NT2/D1 (cell line): ENCODE measurements at regions not wholly inside any gene's neighbourhood (a gene's known extent, or its start where the extent isn't known, plus 50 kb on each side); places are given as distances from the start of the nearest gene placed in this dataset.
"Not testable (repeated sequence)": the region's sequence is repeated elsewhere in the genome, so short reads cannot be mapped to it uniquely, and the experiment has no call there.

Experiments used
- SUZ12 ChIP-seq: IDR thresholded peaks from 2 replicates; pipeline ENCODE4 v1.6.1; 2011; ENCODE audit not compliant: insufficient read length, insufficient read depth; ENCODE audit errors: extremely low read depth
- YY1 ChIP-seq: IDR thresholded peaks from 2 replicates; pipeline ENCODE4 v1.6.1; 2011; ENCODE audit not compliant: insufficient read length, insufficient read depth

GRCh38 chr2:146403546-146404160 is 1441.2 kb upstream of the ACVR2A start:
- not testable (repeated sequence) for TF ChIP-seq YY1, SUZ12
